ENCODE measurements at regions not wholly inside any gene's neighbourhood (a gene's known extent, or its start where the extent isn't known, plus 50 kb on each side); places are given as distances from the start of the nearest gene placed in this dataset.

GRCh38 chr3:162845918-162846317, 1349.3 kb downstream of the OTOL1 start:
- TF ChIP-seq ZSCAN4 (tag by site-specific recombination; IDR thresholded peaks at IDR 0.05) (no peak), ZNF121 (tag by site-specific recombination; IDR thresholded peaks at IDR 0.05) (no peak), ZNF157 (tag by site-specific recombination; IDR thresholded peaks at IDR 0.05) (no peak), ZNF501 (tag by site-specific recombination; IDR thresholded peaks at IDR 0.05) (no peak), SALL2 (tag by site-specific recombination; IDR thresholded peaks at IDR 0.05; ENCODE audit: borderline replicate concordance) (no peak), ZNF292 (tag by site-specific recombination; IDR thresholded peaks at IDR 0.05; ENCODE audit: borderline replicate concordance, low read depth) (no peak), ZBTB21 (tag by site-specific recombination; IDR thresholded peaks at IDR 0.05) (no peak)
- CTCF ChIA-PET: no interaction called here
- no peaks in the 10 kb centered on the region for H3K9me3 ChIP-seq (ENCODE audit: control insufficient read depth, insufficient read depth, low read depth, low read length)

GRCh38 chr3:162847511-162847910, 1350.9 kb downstream of the OTOL1 start:
- H3K27ac ChIP-seq (ENCODE audit: extremely low read depth, low read depth, low read length): no peak overlapping the region
- no peaks in the 10 kb centered on the region for H3K4me1 ChIP-seq (ENCODE audit: control insufficient read depth, insufficient read depth, low read length)
- no peaks in the 10 kb centered on the region for H3K9me3 ChIP-seq (ENCODE audit: control insufficient read depth, insufficient read depth, low read depth, low read length)
- H3K36me3 ChIP-seq (ENCODE audit: control insufficient read depth in 2 of 2, insufficient read depth in 1 of 2, low read length in 2 of 2): no peaks in the 10 kb centered on the region
- POLR2A ChIA-PET: no interaction called here
- TF ChIP-seq ZSCAN23 (tag by site-specific recombination; IDR thresholded peaks at IDR 0.05) (no peak), ZBTB26 (tag by site-specific recombination; optimal IDR thresholded peaks at IDR 0.05) (no peak), ZBTB20 (tag by site-specific recombination; IDR thresholded peaks at IDR 0.05) (no peak), BCL6B (tag by site-specific recombination; IDR thresholded peaks at IDR 0.05) (no peak), ZNF654 (tag by site-specific recombination; IDR thresholded peaks at IDR 0.05; ENCODE audit: low read depth) (no peak), GFI1B (tag by site-specific recombination; IDR thresholded peaks at IDR 0.05) (no peak), EGR2 (tag by site-specific recombination; IDR thresholded peaks at IDR 0.05; ENCODE audit: low read depth) (no peak), INSM2 (tag by site-specific recombination; IDR thresholded peaks at IDR 0.05) (no peak), AEBP2 (tag by site-specific recombination; IDR thresholded peaks at IDR 0.05; ENCODE audit: borderline replicate concordance) (no peak), ZNF391 (tag by site-specific recombination; IDR thresholded peaks at IDR 0.05; ENCODE audit: borderline replicate concordance, low read depth) (no peak), ZNF184 (tag by site-specific recombination; IDR thresholded peaks at IDR 0.05) (no peak), ZNF146 (tag by site-specific recombination; IDR thresholded peaks at IDR 0.05) (no peak), ZNF670 (tag by site-specific recombination; IDR thresholded peaks at IDR 0.05; ENCODE audit: low read depth) (no peak), ZFHX2 (tag by site-specific recombination; conservative IDR thresholded peaks at IDR 0.05) (no peak), MEIS1 (CRISPR knock-in tag; IDR thresholded peaks at IDR 0.05; ENCODE audit: borderline replicate concordance) (no peak)
- CTCF ChIA-PET: interaction anchor here (0.6 to 0.7 kb wide), 2 partner anchors 10 to 84 kb away, joined by 3 to 4 read pairs; no protein-coding TSS in a partner anchor
- no peak overlapping the region for H3K4me3 ChIP-seq (ENCODE audit: low read depth, low read length)

More at GRCh38 chr3:162845918-162846317, 1349.3 kb downstream of the OTOL1 start:
- Histone ChIP-seq H3K4me3 (ENCODE audit: low read depth, low read length) (no peak overlapping the region), H3K27ac (ENCODE audit: extremely low read depth, low read depth, low read length) (no peak overlapping the region), H3K36me3 (ENCODE audit: control insufficient read depth in 2 of 2, insufficient read depth in 1 of 2, low read length in 2 of 2) (no peaks in the 10 kb centered on the region), H3K4me1 (ENCODE audit: control insufficient read depth, insufficient read depth, low read length) (no peaks in the 10 kb centered on the region)
- POLR2A ChIA-PET: no interaction called here
